Smooth muscle cell (in vitro differentiated cells): ENCODE measurements at regions not wholly inside any gene's neighbourhood (a gene's known extent, or its start where the extent isn't known, plus 50 kb on each side); places are given as distances from the start of the nearest gene placed in this dataset.

ENCODE experiments used
- DNase-seq: peaks from one replicate; lab custom pipeline; 2025; ENCODE audit not compliant: unreplicated experiment; lab: John Stamatoyannopoulos, UW
- H2AFZ ChIP-seq: fragments of 200-600 bp; sonication (generic); 2 replicates; pipeline ENCODE4 v1.6.0; 2016; ENCODE audit warnings: antibody characterized with exemption, low read depth, mild to moderate bottlenecking
- H3F3A ChIP-seq: fragments of 200-600 bp; sonication (generic); 2 replicates; pipeline ENCODE4 v1.6.0; 2017; ENCODE audit warnings: antibody characterized with exemption, low read depth
- H3K27ac ChIP-seq: fragments of 200-600 bp; sonication (generic); 2 replicates; pipeline ENCODE4 v1.5.1; 2016; ENCODE audit warnings: low read depth, mild to moderate bottlenecking
- H3K27me3 ChIP-seq: fragments of 200-600 bp; sonication (generic); 2 replicates; pipeline ENCODE4 v1.6.1; 2016; ENCODE audit warnings: low read depth, mild to moderate bottlenecking
- H3K36me3 ChIP-seq: fragments of 200-600 bp; sonication (generic); 2 replicates; pipeline ENCODE4 v1.5.1; 2016; ENCODE audit warnings: low read depth
- H3K4me1 ChIP-seq: fragments of 200-600 bp; sonication (generic); 2 replicates; pipeline ENCODE4 v1.5.1; 2016; ENCODE audit warnings: low read depth
- H3K4me2 ChIP-seq: fragments of 200-600 bp; sonication (generic); 2 replicates; pipeline ENCODE4 v1.6.0; 2016; ENCODE audit warnings: mild to moderate bottlenecking
- H3K4me3 ChIP-seq: fragments of 200-600 bp; sonication (generic); 2 replicates; pipeline ENCODE4 v1.5.1; 2016; ENCODE audit warnings: mild to moderate bottlenecking
- H3K79me2 ChIP-seq: fragments of 200-600 bp; sonication (generic); 2 replicates; pipeline ENCODE4 v1.6.0; 2016; ENCODE audit warnings: low read depth, mild to moderate bottlenecking
- H3K9ac ChIP-seq: fragments of 200-600 bp; sonication (generic); 2 replicates; pipeline ENCODE4 v1.6.0; 2016; ENCODE audit warnings: low read depth
- H3K9me3 ChIP-seq: fragments of 200-600 bp; sonication (generic); replicated peaks from 2 replicates; pipeline ENCODE4 v1.5.1; 2016; ENCODE audit warnings: low read depth
- H4K20me1 ChIP-seq: fragments of 200-600 bp; sonication (generic); 2 replicates; pipeline ENCODE4 v1.6.0; 2016; ENCODE audit warnings: low read depth
- CTCF ChIP-seq: fragments of 200-600 bp; sonication (generic); IDR thresholded peaks from 2 replicates; pipeline ENCODE4 v1.5.1; 2017; ENCODE audit warnings: borderline replicate concordance, mild to moderate bottlenecking, antibody characterized with exemption; ENCODE audit not compliant: insufficient read depth, poor library complexity, severe bottlenecking
- WGBS: methylation state at CpG from one replicate; pipeline ENCODE4 v1.1.7; 2016; ENCODE audit warnings: low lambda C conversion rate; 5-methylcytosine and 5-hydroxymethylcytosine counted together

GRCh38 chr5:56449071-56449640 is 216.0 kb upstream of the ANKRD55 start:
- Histone ChIP-seq H3K79me2 (no peaks in the 10 kb centered on the region), H3K4me3 (no peak overlapping the region), H3K4me2 (no peak overlapping the region), H3K9ac (no peak overlapping the region), H3K9me3 (no peaks in the 10 kb centered on the region), H3F3A (no peaks in the 10 kb centered on the region), H4K20me1 (no peaks in the 10 kb centered on the region), H3K4me1 (no peaks in the 10 kb centered on the region), H3K36me3 (no peaks in the 10 kb centered on the region), H3K27ac (no peak overlapping the region), H2AFZ (no peak overlapping the region), H3K27me3 (no peaks in the 10 kb centered on the region)
- TF ChIP-seq CTCF = no peak
- WGBS = 89% methylated on average over 7 of the region's 7 CpGs
- DNase-seq = no peak

- H3K9ac ChIP-seq = no peak overlapping the region
- H4K20me1 ChIP-seq = no peaks in the 10 kb centered on the region
- H3K27ac ChIP-seq = no peak overlapping the region
- H3K79me2 ChIP-seq = no peaks in the 10 kb centered on the region
- no peaks in the 10 kb centered on the region for H3F3A ChIP-seq
- no peak for DNase-seq
- no peak overlapping the region for H3K4me3 ChIP-seq
- no peak overlapping the region for H2AFZ ChIP-seq
- H3K36me3 ChIP-seq = no peaks in the 10 kb centered on the region
- WGBS = 91% methylated on average over 4 of the region's 4 CpGs
- H3K4me1 ChIP-seq = no peaks in the 10 kb centered on the region
- H3K4me2 ChIP-seq = no peak overlapping the region
- no peak for TF ChIP-seq CTCF
- no peaks in the 10 kb centered on the region for H3K27me3 ChIP-seq
- H3K9me3 ChIP-seq = no peaks in the 10 kb centered on the region
These were observed 214.5 kb upstream of the ANKRD55 start for GRCh38 chr5:56447656-56448055.

GRCh38 chr5:56447232-56447631 is 214.1 kb upstream of the ANKRD55 start:
- Histone ChIP-seq H3K9me3 (no peaks in the 10 kb centered on the region), H3K36me3 (no peaks in the 10 kb centered on the region), H3K9ac (no peak overlapping the region), H4K20me1 (no peaks in the 10 kb centered on the region), H3K79me2 (no peaks in the 10 kb centered on the region), H3K4me2 (no peak overlapping the region), H3K4me3 (no peak overlapping the region), H3K4me1 (no peaks in the 10 kb centered on the region), H3K27ac (no peak overlapping the region), H3K27me3 (no peaks in the 10 kb centered on the region), H2AFZ (no peak overlapping the region), H3F3A (no peaks in the 10 kb centered on the region)
- 69% methylated on average over 4 of the region's 4 CpGs for WGBS
- no peak for DNase-seq
- TF ChIP-seq CTCF = no peak

- Histone ChIP-seq H2AFZ (no peak overlapping the region), H3K9ac (no peak overlapping the region), H3K4me1 (no peaks in the 10 kb centered on the region), H3K9me3 (no peaks in the 10 kb centered on the region), H4K20me1 (no peaks in the 10 kb centered on the region), H3K4me3 (no peak overlapping the region), H3K27me3 (no peaks in the 10 kb centered on the region), H3K4me2 (no peak overlapping the region), H3K36me3 (no peaks in the 10 kb centered on the region), H3K27ac (no peak overlapping the region), H3K79me2 (no peaks in the 10 kb centered on the region), H3F3A (no peaks in the 10 kb centered on the region)
- no peak for DNase-seq
- no peak for TF ChIP-seq CTCF
These were observed 213.6 kb upstream of the ANKRD55 start for GRCh38 chr5:56446728-56447127.
